ENCODE measurements at regions not wholly inside any gene's neighbourhood (a gene's known extent, or its start where the extent isn't known, plus 50 kb on each side); places are given as distances from the start of the nearest gene placed in this dataset.

DNA sequence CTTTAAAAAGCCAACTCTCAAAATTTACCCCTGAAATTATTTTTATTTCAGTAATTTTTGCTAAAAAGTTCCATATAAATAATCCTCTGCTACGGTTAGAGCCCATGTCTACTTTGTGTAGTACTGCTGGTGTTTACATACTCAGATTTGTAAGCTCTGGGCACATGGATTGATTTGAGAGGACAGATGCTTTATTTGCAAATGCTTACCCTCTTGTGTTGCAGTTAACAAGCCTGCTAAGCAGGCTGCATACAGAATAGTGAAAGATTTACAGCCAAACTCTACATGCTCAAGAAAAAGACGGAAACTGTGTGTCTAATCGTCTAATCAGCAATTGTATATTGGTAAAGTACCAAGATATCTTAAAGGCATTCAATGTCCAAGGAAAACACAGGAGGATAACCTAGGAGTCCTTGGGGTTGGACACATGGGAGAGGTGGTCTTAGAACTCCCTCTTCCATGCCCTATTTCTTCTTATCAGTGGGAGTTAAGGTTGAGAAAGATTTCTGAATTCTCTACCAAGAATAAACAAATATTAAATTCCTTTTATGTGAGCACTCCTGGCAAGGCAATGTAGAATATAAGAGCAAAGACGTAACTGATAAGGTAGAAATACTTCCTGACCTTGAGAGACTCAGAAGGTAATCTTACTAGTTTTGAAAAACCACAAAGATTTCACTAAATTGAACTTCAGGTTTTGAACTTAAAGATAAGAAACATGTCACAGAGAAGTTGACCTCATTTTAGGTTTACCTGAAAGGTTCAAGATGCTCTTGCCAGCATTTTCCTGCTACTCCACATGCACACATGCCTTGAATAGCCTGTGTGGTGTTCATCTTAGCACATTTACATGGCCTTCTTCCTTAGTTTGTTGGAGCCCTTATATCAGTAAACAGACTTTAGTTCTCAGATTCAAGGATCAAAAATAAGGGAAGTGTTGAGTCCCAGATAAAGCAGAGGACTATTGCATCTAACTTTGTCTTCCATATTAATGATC is 1216.5 kb downstream of the SORCS3 start:
- no peak for TF ChIP-seq POLR2A (IDR thresholded peaks at IDR 0.05)
- TF ChIP-seq, protein P1, sequence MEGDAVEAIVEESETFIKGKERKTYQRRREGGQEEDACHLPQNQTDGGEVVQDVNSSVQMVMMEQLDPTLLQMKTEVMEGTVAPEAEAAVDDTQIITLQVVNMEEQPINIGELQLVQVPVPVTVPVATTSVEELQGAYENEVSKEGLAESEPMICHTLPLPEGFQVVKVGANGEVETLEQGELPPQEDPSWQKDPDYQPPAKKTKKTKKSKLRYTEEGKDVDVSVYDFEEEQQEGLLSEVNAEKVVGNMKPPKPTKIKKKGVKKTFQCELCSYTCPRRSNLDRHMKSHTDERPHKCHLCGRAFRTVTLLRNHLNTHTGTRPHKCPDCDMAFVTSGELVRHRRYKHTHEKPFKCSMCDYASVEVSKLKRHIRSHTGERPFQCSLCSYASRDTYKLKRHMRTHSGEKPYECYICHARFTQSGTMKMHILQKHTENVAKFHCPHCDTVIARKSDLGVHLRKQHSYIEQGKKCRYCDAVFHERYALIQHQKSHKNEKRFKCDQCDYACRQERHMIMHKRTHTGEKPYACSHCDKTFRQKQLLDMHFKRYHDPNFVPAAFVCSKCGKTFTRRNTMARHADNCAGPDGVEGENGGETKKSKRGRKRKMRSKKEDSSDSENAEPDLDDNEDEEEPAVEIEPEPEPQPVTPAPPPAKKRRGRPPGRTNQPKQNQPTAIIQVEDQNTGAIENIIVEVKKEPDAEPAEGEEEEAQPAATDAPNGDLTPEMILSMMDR (IDR thresholded peaks at IDR 0.05) = no peak
